ENCODE measurements at regions not wholly inside any gene's neighbourhood (a gene's known extent, or its start where the extent isn't known, plus 50 kb on each side); places are given as distances from the start of the nearest gene placed in this dataset.

DNA sequence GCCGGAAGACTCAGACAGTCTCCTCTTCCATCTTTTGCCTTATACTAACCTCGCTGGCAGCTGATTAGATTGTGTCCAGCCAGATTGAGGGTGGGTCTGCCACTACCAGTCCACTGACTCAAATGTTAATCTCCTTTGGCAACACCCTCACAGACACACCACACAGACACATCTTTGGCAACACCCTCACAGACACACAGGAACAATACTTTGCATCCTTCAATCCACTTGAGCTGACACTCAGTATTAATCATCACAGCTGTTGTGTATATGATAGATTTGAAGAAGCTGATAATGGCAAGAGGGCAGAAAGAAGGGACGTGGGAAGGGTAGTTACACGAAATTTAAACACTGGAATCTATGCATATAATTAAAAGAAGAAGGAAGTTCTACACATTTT is 139.5 kb downstream of the ANKRD50 start:
- TF ChIP-seq POLR2AphosphoS5 (IDR thresholded peaks at IDR 0.05): no peak
- TF ChIP-seq EP300 (IDR thresholded peaks at IDR 0.05): no peak
- no peak for TF ChIP-seq POLR2A (IDR thresholded peaks at IDR 0.05)
- no peak for TF ChIP-seq CTCF (IDR thresholded peaks at IDR 0.05)
- no peaks in the 10 kb centered on the region for H3K27me3 ChIP-seq
- H3K9me3 ChIP-seq: peaks cover 0 to 8% (median 3%) of the 10 kb centered on the region in 4 donors
- H3K4me3 ChIP-seq: no peak overlapping the region
- ATAC-seq (ENCODE audit: low FRiP score in 2 of 2) (no peak), DNase-seq (no peak)
- H3K27ac ChIP-seq: no peak overlapping the region
- H3K36me3 ChIP-seq: no peaks in the 10 kb centered on the region
- 66 to 83% methylated on average over 4 of the region's 4 CpGs for WGBS, 2 donors
- H3K4me1 ChIP-seq: no peaks in the 10 kb centered on the region

DNA sequence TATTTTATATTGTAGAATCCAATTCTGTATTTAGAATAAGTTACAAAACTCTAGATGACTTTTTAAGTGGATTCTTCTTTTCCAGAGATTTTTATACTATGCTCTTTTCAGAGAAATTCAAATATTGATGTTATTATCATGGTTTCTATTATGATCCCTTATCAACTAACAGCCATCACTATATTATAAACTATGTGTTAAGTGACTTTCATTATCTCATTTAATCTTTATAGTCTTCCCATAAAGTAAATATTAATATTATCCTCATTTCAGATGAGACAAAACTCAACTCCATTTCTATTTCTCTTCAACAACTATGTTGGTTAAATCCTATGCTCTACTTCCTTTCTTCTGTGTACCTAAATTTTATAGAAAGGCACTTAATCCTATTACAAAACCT is 132.6 kb downstream of the ANKRD50 start:
- H3K4me3 ChIP-seq: no peak overlapping the region
- H3K4me1 ChIP-seq: no peaks in the 10 kb centered on the region
- no peak overlapping the region for H3K27ac ChIP-seq
- H3K27me3 ChIP-seq: no peaks in the 10 kb centered on the region
- no peak for DNase-seq
- ATAC-seq (ENCODE audit: low FRiP score in 2 of 2): no peak
- peaks cover 0 to 12% (median 3%) of the 10 kb centered on the region in 4 donors for H3K9me3 ChIP-seq
- H3K36me3 ChIP-seq: no peaks in the 10 kb centered on the region
- no peak for TF ChIP-seq POLR2A (IDR thresholded peaks at IDR 0.05)
- TF ChIP-seq POLR2AphosphoS5 (IDR thresholded peaks at IDR 0.05): no peak
- no peak for TF ChIP-seq CTCF (IDR thresholded peaks at IDR 0.05)

GRCh38 chr4:124583797-124584196 is 128.7 kb downstream of the ANKRD50 start:
- no peaks in the 10 kb centered on the region for H3K4me1 ChIP-seq
- no peak overlapping the region for H3K4me3 ChIP-seq
- no peaks in the 10 kb centered on the region for H3K36me3 ChIP-seq
- no peak for DNase-seq
- WGBS, 2 donors: 93 to 95% methylated on average over 1 of the region's 1 CpG
- H3K9me3 ChIP-seq: peaks cover 0 to 3% (median 0%) of the 10 kb centered on the region in 4 donors
- no peak for ATAC-seq (ENCODE audit: low FRiP score in 2 of 2)
- no peak for TF ChIP-seq POLR2A (IDR thresholded peaks at IDR 0.05)
- TF ChIP-seq CTCF (IDR thresholded peaks at IDR 0.05): no peak
- TF ChIP-seq EP300 (IDR thresholded peaks at IDR 0.05): no peak
- TF ChIP-seq POLR2AphosphoS5 (IDR thresholded peaks at IDR 0.05): no peak
- no peak overlapping the region for H3K27ac ChIP-seq
- H3K27me3 ChIP-seq: no peaks in the 10 kb centered on the region

- DNase-seq: no peak
- TF ChIP-seq CTCF (IDR thresholded peaks at IDR 0.05) (no peak), POLR2A (IDR thresholded peaks at IDR 0.05) (no peak), POLR2AphosphoS5 (IDR thresholded peaks at IDR 0.05) (no peak), EP300 (IDR thresholded peaks at IDR 0.05) (no peak)
- H3K27me3 ChIP-seq: no peaks in the 10 kb centered on the region
- H3K27ac ChIP-seq: no peak overlapping the region
- H3K4me3 ChIP-seq: no peak overlapping the region
- no peak for ATAC-seq (ENCODE audit: low FRiP score in 2 of 2)
- WGBS, 2 donors: 79 to 85% methylated on average over 1 of the region's 1 CpG
- no peaks in the 10 kb centered on the region for H3K4me1 ChIP-seq
- no peaks in the 10 kb centered on the region for H3K9me3 ChIP-seq
- no peaks in the 10 kb centered on the region for H3K36me3 ChIP-seq
These were observed 122.7 kb downstream of the ANKRD50 start for GRCh38 chr4:124589786-124590185.

GRCh38 chr4:124590480-124590879 is 122.1 kb downstream of the ANKRD50 start:
- H3K9me3 ChIP-seq: no peaks in the 10 kb centered on the region
- no peak overlapping the region for H3K27ac ChIP-seq
- no peaks in the 10 kb centered on the region for H3K27me3 ChIP-seq
- H3K4me3 ChIP-seq: no peak overlapping the region
- no peaks in the 10 kb centered on the region for H3K4me1 ChIP-seq
- ATAC-seq (ENCODE audit: low FRiP score in 2 of 2): no peak
- no peak for DNase-seq
- TF ChIP-seq CTCF (IDR thresholded peaks at IDR 0.05) (no peak), POLR2A (IDR thresholded peaks at IDR 0.05) (no peak), EP300 (IDR thresholded peaks at IDR 0.05) (no peak), POLR2AphosphoS5 (IDR thresholded peaks at IDR 0.05) (no peak)
- H3K36me3 ChIP-seq: no peaks in the 10 kb centered on the region

All from upper lobe of left lung (tissue), 6 donors.